H9 (cell line): ENCODE measurements at regions not wholly inside any gene's neighbourhood (a gene's known extent, or its start where the extent isn't known, plus 50 kb on each side); places are given as distances from the start of the nearest gene placed in this dataset.

Experiments
- DNase-seq: peaks from one replicate; pipeline ENCODE4 v3.0.0-alpha.2; 2017
- H2AFZ ChIP-seq: one replicate; pipeline ENCODE4 v1.6.1; 2013; ENCODE audit warnings: mild to moderate bottlenecking, low read length, control low read depth, moderate library complexity
- H2AK5ac ChIP-seq: 2 replicates; pipeline ENCODE4 v1.6.1; 2013; ENCODE audit warnings: low read length, control low read depth, mixed read lengths; ENCODE audit not compliant: insufficient read length
- H2BK120ac ChIP-seq: one replicate; pipeline ENCODE4 v1.6.1; 2013; ENCODE audit warnings: low read depth, mild to moderate bottlenecking, low read length, control low read depth, inconsistent platforms; ENCODE audit not compliant: poor library complexity, severe bottlenecking
- H2BK12ac ChIP-seq: 2 replicates; pipeline ENCODE4 v1.6.1; 2013; ENCODE audit warnings: low read length, control low read depth, mixed read lengths, low read depth; ENCODE audit not compliant: insufficient read length
- H2BK15ac ChIP-seq: 2 replicates; pipeline ENCODE4 v1.6.1; 2013; ENCODE audit warnings: low read depth, low read length, control low read depth
- H2BK20ac ChIP-seq: one replicate; pipeline ENCODE4 v1.6.1; 2013; ENCODE audit warnings: low read depth, mild to moderate bottlenecking, low read length, control low read depth, inconsistent platforms; ENCODE audit not compliant: poor library complexity, severe bottlenecking
- H2BK5ac ChIP-seq: 2 replicates; pipeline ENCODE4 v1.6.1; 2013; ENCODE audit warnings: low read length, control low read depth, mixed read lengths; ENCODE audit not compliant: insufficient read length
- H3K14ac ChIP-seq: 2 replicates; pipeline ENCODE4 v1.6.1; 2013; ENCODE audit warnings: low read length, control low read depth; ENCODE audit not compliant: insufficient read depth
- H3K18ac ChIP-seq: 2 replicates; pipeline ENCODE4 v1.6.1; 2013; ENCODE audit warnings: low read depth, mild to moderate bottlenecking, mixed read lengths, low read length, control low read depth; ENCODE audit not compliant: insufficient read length
- H3K23ac ChIP-seq: 2 replicates; pipeline ENCODE4 v1.6.1; 2013; ENCODE audit warnings: low read length, control low read depth, mixed read lengths, low read depth; ENCODE audit not compliant: insufficient read length
- H3K23me2 ChIP-seq: 2 replicates; pipeline ENCODE4 v1.6.1; 2013; ENCODE audit warnings: low read depth, mild to moderate bottlenecking, mixed read lengths, low read length, control low read depth; ENCODE audit not compliant: insufficient read length, poor library complexity, severe bottlenecking
- H3K27ac ChIP-seq: 2 replicates; pipeline ENCODE4 v1.5.1; 2013; ENCODE audit warnings: low read length, control low read depth, mixed read lengths, low read depth; ENCODE audit not compliant: insufficient read length
- H3K27me3 ChIP-seq: 2 replicates; pipeline ENCODE4 v1.6.1; 2013; ENCODE audit warnings: low read length, control low read depth, inconsistent platforms; ENCODE audit not compliant: insufficient read depth
- H3K4ac ChIP-seq: 2 replicates; pipeline ENCODE4 v1.6.1; 2013; ENCODE audit warnings: low read depth, mild to moderate bottlenecking, control low read depth, inconsistent platforms, low read length, moderate library complexity
- H3K4me1 ChIP-seq: 2 replicates; pipeline ENCODE4 v1.6.1; 2013; ENCODE audit warnings: low read length, control low read depth, inconsistent platforms; ENCODE audit not compliant: insufficient read depth
- H3K4me2 ChIP-seq: 2 replicates; pipeline ENCODE4 v1.6.1; 2013; ENCODE audit warnings: low read length, control low read depth, mixed read lengths; ENCODE audit not compliant: insufficient read length, insufficient read depth
- H3K56ac ChIP-seq: 2 replicates; pipeline ENCODE4 v1.6.1; 2013; ENCODE audit warnings: low read depth, mild to moderate bottlenecking, mixed read lengths, low read length, control low read depth; ENCODE audit not compliant: insufficient read length
- H3K79me1 ChIP-seq: 2 replicates; pipeline ENCODE4 v1.6.1; 2013; ENCODE audit warnings: low read depth, mild to moderate bottlenecking, moderate library complexity, low read length, control low read depth, inconsistent platforms; ENCODE audit not compliant: insufficient read depth, poor library complexity, severe bottlenecking
- H3K79me2 ChIP-seq: 2 replicates; pipeline ENCODE4 v1.6.1; 2013; ENCODE audit warnings: low read length, control low read depth, inconsistent platforms; ENCODE audit not compliant: insufficient read depth
- H3K9ac ChIP-seq: 2 replicates; pipeline ENCODE4 v1.6.1; 2013; ENCODE audit warnings: low read length, control low read depth, mixed read lengths; ENCODE audit not compliant: insufficient read length; ENCODE audit errors: extremely low read depth
- H3K9me3 ChIP-seq: one replicate; pipeline ENCODE4 v1.6.1; 2013; ENCODE audit warnings: low read depth, low read length, inconsistent platforms; ENCODE audit not compliant: control insufficient read depth
- H3T11ph ChIP-seq: one replicate; pipeline ENCODE4 v1.6.1; 2013; ENCODE audit warnings: mild to moderate bottlenecking, low read length, control low read depth, inconsistent platforms
- H4K20me1 ChIP-seq: one replicate; pipeline ENCODE4 v1.6.1; 2013; ENCODE audit not compliant: control insufficient read depth, insufficient read length, insufficient read depth
- H4K5ac ChIP-seq: 2 replicates; pipeline ENCODE4 v1.6.1; 2013; ENCODE audit warnings: low read depth, mild to moderate bottlenecking, mixed read lengths, low read length, control low read depth; ENCODE audit not compliant: insufficient read length
- H4K8ac ChIP-seq: replicated peaks from 2 replicates; pipeline ENCODE4 v1.6.1; 2013; ENCODE audit warnings: low read length, control low read depth, mixed read lengths, low read depth; ENCODE audit not compliant: insufficient read length
- H4K91ac ChIP-seq: 2 replicates; pipeline ENCODE4 v1.6.1; 2013; ENCODE audit warnings: low read depth, mild to moderate bottlenecking, moderate library complexity, mixed read lengths, low read length, control low read depth; ENCODE audit not compliant: insufficient read length
- H3K27ac Mint-ChIP-seq, 3 experiments: 2 replicates in 2 of 3; 3 replicates in 1 of 3; pipeline ENCODE4 v1.8.0; 2020 to 2021; ENCODE audit warnings: mixed read lengths in 3 of 3, mild to moderate bottlenecking in 1 of 3, moderate library complexity in 1 of 3
- H3K27me3 Mint-ChIP-seq: 2 replicates; pipeline ENCODE4 v1.8.0; 2021; ENCODE audit warnings: low read depth, mild to moderate bottlenecking, moderate library complexity, mixed read lengths
- H3K36me3 Mint-ChIP-seq, 3 experiments: 2 replicates in 2 of 3; 3 replicates in 1 of 3; pipeline ENCODE4 v1.8.0; 2020 to 2021; ENCODE audit warnings: low read depth in 3 of 3, mixed read lengths in 3 of 3; ENCODE audit not compliant: insufficient read depth in 1 of 3
- H3K4me1 Mint-ChIP-seq, 2 experiments: 2 replicates each; pipeline ENCODE4 v1.8.0; 2020; ENCODE audit warnings: mixed read lengths in 2 of 2
- H3K4me3 Mint-ChIP-seq, 2 experiments: 2 replicates in 1 of 2; 3 replicates in 1 of 2; pipeline ENCODE4 v1.8.0; 2020 to 2021; ENCODE audit warnings: mild to moderate bottlenecking in 2 of 2, mixed read lengths in 2 of 2, moderate library complexity in 1 of 2
- H3K9me3 Mint-ChIP-seq, 2 experiments: 2 replicates in 1 of 2; 3 replicates in 1 of 2; pipeline ENCODE4 v1.8.0; 2020; ENCODE audit warnings: mild to moderate bottlenecking in 2 of 2, mixed read lengths in 2 of 2, moderate library complexity in 1 of 2
- CTCF ChIP-seq: fragments of 200-600 bp; sonication (generic); conservative IDR thresholded peaks from 3 replicates; pipeline ENCODE4 v1.8.0; 2021; ENCODE audit warnings: antibody characterized with exemption, mild to moderate bottlenecking
- WGBS: extraction: QIAGEN DNeasy Blood & Tissue Kit; methylation state at CpG from one replicate; pipeline ENCODE4 v1.1.7; 2013; ENCODE audit warnings: missing lambda C conversion rate, low lambda C conversion rate, mixed read lengths; ENCODE audit not compliant: insufficient read length; ENCODE audit errors: extremely low coverage; 5-methylcytosine and 5-hydroxymethylcytosine counted together

- H4K91ac ChIP-seq, result no peak overlapping the region
- H2BK5ac ChIP-seq, result no peak overlapping the region
- no peak overlapping the region for H2AK5ac ChIP-seq
- H4K8ac ChIP-seq, result no peak overlapping the region
- no peak overlapping the region for H3K23ac ChIP-seq
- H3K79me1 ChIP-seq, result no peaks in the 10 kb centered on the region
- no peak overlapping the region for H3K27ac ChIP-seq
- H3K27me3 ChIP-seq, result no peaks in the 10 kb centered on the region
- no peak overlapping the region for H3K4ac ChIP-seq
- no peak overlapping the region for H3K18ac ChIP-seq
- Mint-ChIP-seq H3K4me1 (peaks cover 29 to 38% of the 10 kb centered on the region in 2 experiments), H3K4me3 (no peak overlapping the region), H3K36me3 (no peaks in the 10 kb centered on the region; a peak in 1 of 7 replicates), H3K27ac (no peak overlapping the region), H3K9me3 (no peaks in the 10 kb centered on the region; a peak in 1 of 5 replicates), H3K27me3 (no peaks in the 10 kb centered on the region)
- no peak overlapping the region for H4K5ac ChIP-seq
- H2BK15ac ChIP-seq, result no peak overlapping the region
- peaks cover 2% of the 10 kb centered on the region for H3K4me1 ChIP-seq
- no peak overlapping the region for H3K9ac ChIP-seq
- H3K56ac ChIP-seq, result no peak overlapping the region
- H3K4me2 ChIP-seq, result no peak overlapping the region
- H2BK12ac ChIP-seq, result no peak overlapping the region
- no peak overlapping the region for H3K14ac ChIP-seq
- no peak overlapping the region for H2AFZ ChIP-seq
- H3K79me2 ChIP-seq, result no peaks in the 10 kb centered on the region
- H3K23me2 ChIP-seq, result no peaks in the 10 kb centered on the region
- no peak overlapping the region for H2BK20ac ChIP-seq
- WGBS, result no CpG with 5 or more reads among the region's 1 CpG
- no peaks in the 10 kb centered on the region for H4K20me1 ChIP-seq
- no peak overlapping the region for H2BK120ac ChIP-seq
- H3T11ph ChIP-seq, result no peak overlapping the region
- no peaks in the 10 kb centered on the region for H3K9me3 ChIP-seq
- TF ChIP-seq CTCF, result no peak
- no peak for DNase-seq
Observed at GRCh38 chr20:6916938-6917337, 149.5 kb downstream of the BMP2 start.
